Suprapubic skin (tissue), 4 donors: ENCODE measurements at regions not wholly inside any gene's neighbourhood (a gene's known extent, or its start where the extent isn't known, plus 50 kb on each side); places are given as distances from the start of the nearest gene placed in this dataset.

Experiments used
- POLR2A ChIP-seq, 2 donors: fragments of 450-650 bp; IDR thresholded peaks; one replicate each; pipeline ENCODE4 v1.6.1; 2017; ENCODE audit warnings: antibody characterized with exemption in 2 of 2, mild to moderate bottlenecking in 2 of 2, moderate library complexity in 2 of 2
- POLR2AphosphoS5 ChIP-seq, 3 donors: sonication (generic); formaldehyde crosslinking; IDR thresholded peaks; one replicate each; pipeline ENCODE4 v1.6.1; 2017; ENCODE audit warnings: antibody characterized with exemption in 3 of 3
- TF ChIP-seq, protein P1 (sequence below), 2 donors: fragments of 200-600 bp in 1 of 2; fragments of 450-650 bp in 1 of 2; sonication (generic) in 1 of 2; IDR thresholded peaks; one replicate each; pipeline ENCODE4 v1.5.1; 2016 to 2019; ENCODE audit warnings: antibody characterized with exemption in 2 of 2, mild to moderate bottlenecking in 1 of 2, moderate library complexity in 1 of 2

DNA sequence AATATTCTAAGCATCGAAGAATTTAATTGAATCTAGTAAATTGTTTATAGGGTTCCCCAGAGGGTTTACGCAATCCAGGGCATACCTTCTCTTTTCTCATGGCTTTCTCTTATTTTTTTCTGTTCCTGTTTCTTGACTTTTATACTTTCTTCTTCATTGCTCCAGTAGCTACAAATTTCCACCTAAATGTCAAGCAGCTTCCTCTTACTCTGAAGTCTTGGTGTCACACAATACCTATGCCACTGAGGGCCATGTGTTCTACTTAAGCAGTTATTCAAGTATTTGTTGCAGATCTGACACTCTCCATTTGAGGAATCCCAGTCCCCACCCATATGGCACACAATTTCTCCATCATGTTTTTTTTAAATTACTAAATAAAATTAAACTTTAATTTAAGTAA, 343.1 kb upstream of the MBL2 start:
- TF ChIP-seq POLR2A (IDR thresholded peaks at IDR 0.05), result no peak
- TF ChIP-seq, protein P1, sequence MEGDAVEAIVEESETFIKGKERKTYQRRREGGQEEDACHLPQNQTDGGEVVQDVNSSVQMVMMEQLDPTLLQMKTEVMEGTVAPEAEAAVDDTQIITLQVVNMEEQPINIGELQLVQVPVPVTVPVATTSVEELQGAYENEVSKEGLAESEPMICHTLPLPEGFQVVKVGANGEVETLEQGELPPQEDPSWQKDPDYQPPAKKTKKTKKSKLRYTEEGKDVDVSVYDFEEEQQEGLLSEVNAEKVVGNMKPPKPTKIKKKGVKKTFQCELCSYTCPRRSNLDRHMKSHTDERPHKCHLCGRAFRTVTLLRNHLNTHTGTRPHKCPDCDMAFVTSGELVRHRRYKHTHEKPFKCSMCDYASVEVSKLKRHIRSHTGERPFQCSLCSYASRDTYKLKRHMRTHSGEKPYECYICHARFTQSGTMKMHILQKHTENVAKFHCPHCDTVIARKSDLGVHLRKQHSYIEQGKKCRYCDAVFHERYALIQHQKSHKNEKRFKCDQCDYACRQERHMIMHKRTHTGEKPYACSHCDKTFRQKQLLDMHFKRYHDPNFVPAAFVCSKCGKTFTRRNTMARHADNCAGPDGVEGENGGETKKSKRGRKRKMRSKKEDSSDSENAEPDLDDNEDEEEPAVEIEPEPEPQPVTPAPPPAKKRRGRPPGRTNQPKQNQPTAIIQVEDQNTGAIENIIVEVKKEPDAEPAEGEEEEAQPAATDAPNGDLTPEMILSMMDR (IDR thresholded peaks at IDR 0.05), result no peak
- TF ChIP-seq POLR2AphosphoS5 (IDR thresholded peaks at IDR 0.05), result no peak
